ENCODE measurements at regions not wholly inside any gene's neighbourhood (a gene's known extent, or its start where the extent isn't known, plus 50 kb on each side); places are given as distances from the start of the nearest gene placed in this dataset.

DNA sequence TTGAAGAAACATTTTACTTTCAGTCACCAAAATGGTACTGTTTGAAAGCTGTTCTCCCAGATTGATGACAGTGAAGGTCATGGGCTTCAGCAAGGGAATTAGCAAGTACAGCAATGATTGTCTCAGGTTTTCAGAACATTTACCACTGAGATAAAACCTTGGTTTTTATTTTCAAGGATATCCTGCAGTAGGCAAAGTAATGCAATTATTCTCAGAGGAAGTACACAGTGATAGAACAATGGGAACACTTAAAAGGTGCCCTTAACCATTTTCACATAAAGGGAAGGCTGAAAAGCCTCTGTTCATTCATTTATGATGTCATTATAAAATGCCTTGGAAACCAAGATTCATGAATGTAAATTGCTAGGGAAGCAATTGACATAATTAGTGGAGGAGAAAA lies 471.8 kb upstream of the ACO1 start:
- TF ChIP-seq EZH2 (IDR thresholded peaks at IDR 0.05; ENCODE audit: low read length) = no peak
- TF ChIP-seq, protein P1, sequence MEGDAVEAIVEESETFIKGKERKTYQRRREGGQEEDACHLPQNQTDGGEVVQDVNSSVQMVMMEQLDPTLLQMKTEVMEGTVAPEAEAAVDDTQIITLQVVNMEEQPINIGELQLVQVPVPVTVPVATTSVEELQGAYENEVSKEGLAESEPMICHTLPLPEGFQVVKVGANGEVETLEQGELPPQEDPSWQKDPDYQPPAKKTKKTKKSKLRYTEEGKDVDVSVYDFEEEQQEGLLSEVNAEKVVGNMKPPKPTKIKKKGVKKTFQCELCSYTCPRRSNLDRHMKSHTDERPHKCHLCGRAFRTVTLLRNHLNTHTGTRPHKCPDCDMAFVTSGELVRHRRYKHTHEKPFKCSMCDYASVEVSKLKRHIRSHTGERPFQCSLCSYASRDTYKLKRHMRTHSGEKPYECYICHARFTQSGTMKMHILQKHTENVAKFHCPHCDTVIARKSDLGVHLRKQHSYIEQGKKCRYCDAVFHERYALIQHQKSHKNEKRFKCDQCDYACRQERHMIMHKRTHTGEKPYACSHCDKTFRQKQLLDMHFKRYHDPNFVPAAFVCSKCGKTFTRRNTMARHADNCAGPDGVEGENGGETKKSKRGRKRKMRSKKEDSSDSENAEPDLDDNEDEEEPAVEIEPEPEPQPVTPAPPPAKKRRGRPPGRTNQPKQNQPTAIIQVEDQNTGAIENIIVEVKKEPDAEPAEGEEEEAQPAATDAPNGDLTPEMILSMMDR (optimal IDR thresholded peaks at IDR 0.05 in 1 of 3, IDR thresholded peaks at IDR 0.05 in 1 of 3, conservative IDR thresholded peaks at IDR 0.05 in 1 of 3; ENCODE audit: extremely low read depth in 1 of 3, insufficient read depth in 2 of 3, low read length in 3 of 3) = no peak

Data from keratinocyte (primary cell).